DND-41 (cell line): ENCODE measurements at regions not wholly inside any gene's neighbourhood (a gene's known extent, or its start where the extent isn't known, plus 50 kb on each side); places are given as distances from the start of the nearest gene placed in this dataset.

Source experiments
- ATAC-seq: fragments of 200-7000 bp; cut with Tn5 transposase; 3 replicates; pipeline ENCODE4 v1.9.1; 2021; ENCODE audit warnings: low read depth; ENCODE audit not compliant: insufficient read depth
- DNase-seq: peaks from one replicate; pipeline ENCODE4 v3.0.0-alpha.2; 2020
- H2AFZ ChIP-seq: 2 replicates; pipeline ENCODE4 v1.6.0; 2012; ENCODE audit warnings: low read depth, low read length
- H3K27ac ChIP-seq: 2 replicates; pipeline ENCODE4 v1.5.1; 2012; ENCODE audit warnings: low read length, inconsistent platforms
- H3K27me3 ChIP-seq: fragments of 200-600 bp; sonication (generic); 2 replicates; pipeline ENCODE4 v1.6.0; 2012; ENCODE audit warnings: low read length, mild to moderate bottlenecking, inconsistent platforms; ENCODE audit not compliant: insufficient read depth, poor library complexity
- H3K36me3 ChIP-seq: 2 replicates; pipeline ENCODE4 v1.5.1; 2012; ENCODE audit warnings: low read length, inconsistent platforms; ENCODE audit not compliant: insufficient read depth
- H3K4me1 ChIP-seq: 2 replicates; pipeline ENCODE4 v1.5.1; 2012; ENCODE audit warnings: mild to moderate bottlenecking, low read length; ENCODE audit not compliant: insufficient read depth
- H3K4me2 ChIP-seq: 2 replicates; pipeline ENCODE4 v1.6.0; 2012; ENCODE audit warnings: mild to moderate bottlenecking, moderate library complexity, low read length, inconsistent platforms; ENCODE audit not compliant: insufficient read depth
- H3K4me3 ChIP-seq, 2 experiments: fragments of 200-600 bp in 1 of 2; shearing (Covaris generic) in 1 of 2; 2 replicates each; pipeline ENCODE4 v1.5.1; 2012 to 2016; ENCODE audit warnings: inconsistent platforms in 2 of 2, low read length in 2 of 2, mild to moderate bottlenecking in 2 of 2, low read depth in 1 of 2, moderate library complexity in 1 of 2
- H3K79me2 ChIP-seq: 2 replicates; pipeline ENCODE4 v1.6.0; 2012; ENCODE audit warnings: low read length, inconsistent platforms; ENCODE audit not compliant: insufficient read depth
- H3K9ac ChIP-seq: 2 replicates; pipeline ENCODE4 v1.6.0; 2012; ENCODE audit warnings: low read depth, mild to moderate bottlenecking, inconsistent platforms, low read length, moderate library complexity
- H3K9me3 ChIP-seq: 2 replicates; pipeline ENCODE4 v1.5.1; 2012; ENCODE audit warnings: low read length, moderate library complexity, mild to moderate bottlenecking, inconsistent platforms; ENCODE audit not compliant: insufficient read depth, severe bottlenecking
- H4K20me1 ChIP-seq: 2 replicates; pipeline ENCODE4 v1.6.0; 2012; ENCODE audit warnings: low read length; ENCODE audit not compliant: insufficient read depth
- EZH2 ChIP-seq: IDR thresholded peaks from 3 replicates; pipeline ENCODE4 v1.6.1; 2012; ENCODE audit warnings: borderline replicate concordance, low read depth, mild to moderate bottlenecking, moderate library complexity, low read length, inconsistent platforms; ENCODE audit not compliant: severe bottlenecking
- TF ChIP-seq, protein P1 (sequence below): IDR thresholded peaks from 2 replicates; pipeline ENCODE4 v1.5.1; 2012; ENCODE audit warnings: borderline replicate concordance, low read length, moderate library complexity, mild to moderate bottlenecking; ENCODE audit not compliant: poor library complexity, severe bottlenecking; ENCODE audit errors: extremely low read depth

DNA sequence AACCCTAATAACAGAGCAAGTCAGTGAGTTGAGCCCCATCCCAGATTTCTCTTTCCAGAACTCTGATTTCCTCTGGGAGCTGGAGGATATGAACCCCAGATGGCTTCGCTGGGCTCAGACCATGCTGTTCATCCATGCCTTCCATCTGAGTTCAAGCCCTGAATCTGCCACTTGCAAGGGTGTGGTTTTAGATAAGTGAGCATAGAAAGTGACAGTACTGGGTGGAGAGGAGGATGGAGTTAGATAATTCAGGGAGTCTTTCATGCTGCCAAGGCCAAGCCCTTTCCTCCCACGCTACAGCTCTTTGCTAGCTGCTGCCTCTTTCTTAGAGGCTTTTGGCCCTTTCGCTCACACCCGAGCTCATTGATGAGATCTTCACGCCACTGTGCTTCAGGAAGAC is 57.2 kb upstream of the MAFB start:
- TF ChIP-seq, protein P1, sequence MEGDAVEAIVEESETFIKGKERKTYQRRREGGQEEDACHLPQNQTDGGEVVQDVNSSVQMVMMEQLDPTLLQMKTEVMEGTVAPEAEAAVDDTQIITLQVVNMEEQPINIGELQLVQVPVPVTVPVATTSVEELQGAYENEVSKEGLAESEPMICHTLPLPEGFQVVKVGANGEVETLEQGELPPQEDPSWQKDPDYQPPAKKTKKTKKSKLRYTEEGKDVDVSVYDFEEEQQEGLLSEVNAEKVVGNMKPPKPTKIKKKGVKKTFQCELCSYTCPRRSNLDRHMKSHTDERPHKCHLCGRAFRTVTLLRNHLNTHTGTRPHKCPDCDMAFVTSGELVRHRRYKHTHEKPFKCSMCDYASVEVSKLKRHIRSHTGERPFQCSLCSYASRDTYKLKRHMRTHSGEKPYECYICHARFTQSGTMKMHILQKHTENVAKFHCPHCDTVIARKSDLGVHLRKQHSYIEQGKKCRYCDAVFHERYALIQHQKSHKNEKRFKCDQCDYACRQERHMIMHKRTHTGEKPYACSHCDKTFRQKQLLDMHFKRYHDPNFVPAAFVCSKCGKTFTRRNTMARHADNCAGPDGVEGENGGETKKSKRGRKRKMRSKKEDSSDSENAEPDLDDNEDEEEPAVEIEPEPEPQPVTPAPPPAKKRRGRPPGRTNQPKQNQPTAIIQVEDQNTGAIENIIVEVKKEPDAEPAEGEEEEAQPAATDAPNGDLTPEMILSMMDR: no peak
- TF ChIP-seq EZH2: no peak
- Histone ChIP-seq H3K27ac (no peak overlapping the region), H4K20me1 (no peaks in the 10 kb centered on the region)

DNA sequence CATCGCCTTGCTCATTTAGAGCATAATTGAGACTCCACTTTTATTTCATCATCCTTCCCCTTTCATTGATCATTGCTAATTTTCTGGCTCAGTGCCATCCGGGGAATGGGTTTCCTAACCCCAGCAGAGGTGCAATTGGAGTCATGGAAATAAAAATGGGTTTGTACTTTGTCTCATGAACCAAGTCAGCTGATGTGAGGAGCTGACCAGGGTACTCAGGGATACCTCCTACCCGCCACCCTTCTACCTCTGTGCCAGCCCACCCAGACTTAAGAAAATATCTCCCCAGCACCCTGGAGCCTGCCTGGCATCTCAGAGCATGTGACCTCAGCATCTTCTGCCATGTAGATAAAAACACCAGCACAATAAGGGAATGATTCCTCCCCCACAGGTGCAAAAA is 59.1 kb upstream of the MAFB start:
- no peak overlapping the region for H3K9ac ChIP-seq
- H3K79me2 ChIP-seq: no peaks in the 10 kb centered on the region
- H3K27me3 ChIP-seq: no peaks in the 10 kb centered on the region
- H3K4me3 ChIP-seq: no peak overlapping the region
- H3K36me3 ChIP-seq: no peaks in the 10 kb centered on the region
- H4K20me1 ChIP-seq: no peaks in the 10 kb centered on the region
- DNase-seq (no peak), ATAC-seq (no peak)
- TF ChIP-seq EZH2: no peak
- TF ChIP-seq, protein P1: no peak
- no peak overlapping the region for H3K27ac ChIP-seq
- H3K9me3 ChIP-seq: no peaks in the 10 kb centered on the region
- H3K4me1 ChIP-seq: peaks cover 30% of the 10 kb centered on the region
- no peak overlapping the region for H2AFZ ChIP-seq
- no peak overlapping the region for H3K4me2 ChIP-seq

More for the DNA sequence above, 57.2 kb upstream of the MAFB start:
- Histone ChIP-seq H3K9me3 (no peaks in the 10 kb centered on the region), H3K4me3 (no peak overlapping the region), H2AFZ (no peak overlapping the region), H3K79me2 (no peaks in the 10 kb centered on the region), H3K4me1 (peaks cover 39% of the 10 kb centered on the region), H3K36me3 (no peaks in the 10 kb centered on the region), H3K27me3 (no peaks in the 10 kb centered on the region), H3K4me2 (no peak overlapping the region), H3K9ac (no peak overlapping the region)
- no peak for ATAC-seq
- DNase-seq: no peak

DNA sequence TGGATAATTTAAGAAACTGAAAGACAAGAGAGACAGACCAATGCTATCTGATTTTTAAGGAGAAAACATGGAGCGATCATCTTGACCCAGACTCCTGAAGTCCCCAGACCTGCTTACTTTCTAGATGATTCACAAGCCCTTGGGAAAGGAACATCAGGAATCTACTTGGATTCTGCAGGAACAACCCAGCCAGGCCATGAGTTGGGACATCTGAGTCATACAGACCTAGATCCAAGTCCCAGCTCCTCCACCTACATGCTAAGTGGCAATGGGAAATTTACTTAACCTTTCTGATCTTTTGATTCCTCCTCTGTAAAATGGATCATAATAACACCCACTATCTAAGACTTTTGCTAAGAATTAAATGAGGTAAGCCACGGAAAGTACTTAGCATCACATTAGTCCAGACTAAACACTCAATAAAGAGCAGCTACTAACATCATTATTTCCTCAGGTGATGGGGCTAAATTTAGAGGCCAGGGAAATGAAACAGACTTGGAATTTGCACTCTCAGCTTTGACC is 61.0 kb upstream of the MAFB start:
- no peak overlapping the region for H3K9ac ChIP-seq
- no peak for TF ChIP-seq EZH2
- TF ChIP-seq, protein P1: no peak
- H2AFZ ChIP-seq: no peak overlapping the region
- peaks cover 30% of the 10 kb centered on the region for H3K4me1 ChIP-seq
- H3K27me3 ChIP-seq: no peaks in the 10 kb centered on the region
- no peaks in the 10 kb centered on the region for H4K20me1 ChIP-seq
- ATAC-seq (no peak), DNase-seq (no peak)
- H3K27ac ChIP-seq: no peak overlapping the region
- H3K9me3 ChIP-seq: no peaks in the 10 kb centered on the region
- no peak overlapping the region for H3K4me3 ChIP-seq
- H3K36me3 ChIP-seq: no peaks in the 10 kb centered on the region
- H3K4me2 ChIP-seq: no peak overlapping the region
- H3K79me2 ChIP-seq: no peaks in the 10 kb centered on the region
